Stimulated activated effector memory CD8-positive, alpha-beta T cell treated with anti-CD3 and anti-CD28 coated beads, Interleukin-12 subunit alpha, Interleukin-12 subunit beta, amount 100 ng/mL, for 72 hours (primary cell): ENCODE measurements at regions not wholly inside any gene's neighbourhood (a gene's known extent, or its start where the extent isn't known, plus 50 kb on each side); places are given as distances from the start of the nearest gene placed in this dataset.
"Not testable (repeated sequence)": the region's sequence is repeated elsewhere in the genome, so short reads cannot be mapped to it uniquely, and the experiment has no call there.

ENCODE experiments used
- ATAC-seq: fragments of 150-1000 bp; cut with Tn5 transposase; 2 replicates; pipeline ENCODE4 v1.10.0; 2021
- DNase-seq, 2 donors: peaks; one replicate each; pipeline ENCODE4 v3.0.0; 2021 to 2022; ENCODE audit warnings: low spot score in 2 of 2
- H3K27ac Mint-ChIP-seq: one replicate; pipeline ENCODE4 v1.8.0; 2022; ENCODE audit warnings: mild to moderate bottlenecking, mixed read lengths
- H3K36me3 Mint-ChIP-seq: one replicate; pipeline ENCODE4 v1.8.0; 2022; ENCODE audit warnings: mild to moderate bottlenecking, mixed read lengths
- H3K4me1 Mint-ChIP-seq: one replicate; pipeline ENCODE4 v1.8.0; 2022; ENCODE audit warnings: mixed read lengths
- H3K4me3 Mint-ChIP-seq: one replicate; pipeline ENCODE4 v1.8.0; 2022; ENCODE audit warnings: mild to moderate bottlenecking, mixed read lengths
- H3K9me3 Mint-ChIP-seq: one replicate; pipeline ENCODE4 v1.8.0; 2022; ENCODE audit warnings: mixed read lengths

- Mint-ChIP-seq H3K36me3 (no peaks in the 10 kb centered on the region), H3K27ac (no peak overlapping the region), H3K4me1 (no peaks in the 10 kb centered on the region), H3K9me3 (peaks cover 28% of the 10 kb centered on the region), H3K4me3 (no peak overlapping the region)
- no peak for ATAC-seq
- DNase-seq, result no peak
These were observed 52.5 kb upstream of the WDFY3 start for GRCh38 chr4:85018983-85019382.

- no peak for DNase-seq
- Mint-ChIP-seq H3K4me3 (no peak overlapping the region), H3K9me3 (peaks cover 28% of the 10 kb centered on the region), H3K36me3 (no peaks in the 10 kb centered on the region), H3K27ac (no peak overlapping the region), H3K4me1 (no peaks in the 10 kb centered on the region)
- ATAC-seq, result no peak
These were observed 52.9 kb upstream of the WDFY3 start for GRCh38 chr4:85019411-85019810.

DNA sequence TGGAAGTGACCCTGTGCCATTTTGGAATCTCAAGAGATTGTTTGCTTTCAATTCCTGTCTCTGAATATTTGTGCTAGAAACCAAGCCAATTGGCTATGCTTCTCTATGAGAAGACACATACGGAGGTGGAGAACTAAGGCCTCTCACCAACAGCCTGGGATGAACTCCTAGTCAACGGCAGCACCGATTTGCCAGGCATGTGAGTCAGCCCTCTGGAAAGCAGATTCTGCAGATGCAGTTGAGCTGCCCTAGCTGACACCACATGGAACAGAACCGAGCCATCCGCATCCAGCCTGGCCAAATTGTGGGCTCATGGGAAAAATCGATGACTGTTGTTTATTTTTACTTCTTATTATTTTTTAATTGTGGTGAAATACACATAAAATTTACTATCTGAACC lies 58.2 kb upstream of the WDFY3 start:
- DNase-seq (no peak), ATAC-seq (no peak)
- Mint-ChIP-seq H3K27ac (no peak overlapping the region), H3K9me3 (peaks cover 14% of the 10 kb centered on the region), H3K4me1 (no peaks in the 10 kb centered on the region), H3K36me3 (no peaks in the 10 kb centered on the region), H3K4me3 (no peak overlapping the region)

DNA sequence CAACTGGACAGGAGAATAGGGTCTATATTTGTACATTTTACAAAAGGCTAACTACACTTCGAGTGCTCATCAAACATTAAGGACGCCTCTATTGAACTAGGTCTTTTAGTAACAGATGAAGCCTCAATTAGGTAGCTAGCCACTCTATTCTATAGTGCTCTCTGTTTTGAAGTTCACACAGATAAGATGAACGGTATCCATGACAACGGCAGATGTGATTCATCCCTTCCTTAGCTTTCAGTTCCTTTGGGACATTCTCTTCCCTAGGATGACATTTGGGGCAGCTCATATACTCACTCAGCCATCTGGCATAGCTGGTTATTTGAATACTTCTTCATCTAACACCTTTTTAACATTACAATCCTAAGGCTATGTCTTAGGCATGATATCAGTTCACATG lies 62.4 kb upstream of the WDFY3 start:
- no peak overlapping the region for H3K27ac Mint-ChIP-seq
- H3K4me1 Mint-ChIP-seq, result no peaks in the 10 kb centered on the region
- H3K9me3 Mint-ChIP-seq, result peaks cover 8% of the 10 kb centered on the region
- no peak overlapping the region for H3K4me3 Mint-ChIP-seq
- H3K36me3 Mint-ChIP-seq, result no peaks in the 10 kb centered on the region
- no peak for ATAC-seq
- DNase-seq, result no peak

DNA sequence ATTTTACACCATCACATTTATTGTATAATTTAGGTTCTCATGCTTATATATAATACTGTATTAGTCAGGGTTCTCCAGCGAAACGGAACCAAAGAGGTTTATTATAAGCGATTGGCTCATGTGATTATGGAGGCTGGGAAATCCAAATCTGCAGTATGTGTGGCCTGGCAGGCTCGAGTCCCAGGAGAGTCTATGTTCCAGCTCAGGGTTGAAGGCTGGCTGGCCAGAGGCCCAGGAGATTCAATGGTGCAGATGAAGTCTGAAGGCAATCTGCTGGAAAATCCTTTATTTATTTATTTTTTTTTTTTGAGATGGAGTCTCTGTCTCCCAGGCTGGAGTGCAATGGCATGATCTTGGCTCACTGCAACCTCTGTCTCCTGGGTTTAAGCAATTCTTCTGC lies 63.0 kb upstream of the WDFY3 start:
- H3K4me3 Mint-ChIP-seq, result no peak overlapping the region
- no peaks in the 10 kb centered on the region for H3K4me1 Mint-ChIP-seq
- H3K36me3 Mint-ChIP-seq, result no peaks in the 10 kb centered on the region
- DNase-seq (no peak), ATAC-seq (no peak)
- peaks cover 12% of the 10 kb centered on the region for H3K9me3 Mint-ChIP-seq
- no peak overlapping the region for H3K27ac Mint-ChIP-seq

DNA sequence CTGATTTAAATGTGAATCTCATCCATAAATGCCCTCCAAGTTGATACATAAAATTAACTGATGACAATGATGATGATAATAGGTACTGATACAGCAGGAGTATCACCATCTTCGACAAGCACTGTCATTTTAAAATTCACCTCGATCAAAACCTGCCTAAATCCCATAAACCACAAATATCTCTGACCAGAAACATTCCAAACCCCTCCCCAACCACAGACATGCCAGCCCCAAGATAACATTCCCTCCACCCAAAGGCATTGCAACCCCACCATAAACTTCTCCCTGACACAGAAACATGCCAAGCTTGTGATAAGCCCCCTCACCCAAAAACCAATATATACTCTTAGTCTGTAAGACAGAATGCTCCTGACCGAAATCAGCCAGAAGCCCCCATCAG lies 63.7 kb upstream of the WDFY3 start:
- no peak overlapping the region for H3K27ac Mint-ChIP-seq
- no peaks in the 10 kb centered on the region for H3K36me3 Mint-ChIP-seq
- no peak for DNase-seq
- no peak overlapping the region for H3K4me3 Mint-ChIP-seq
- H3K9me3 Mint-ChIP-seq, result peaks cover 12% of the 10 kb centered on the region
- ATAC-seq, result no peak
- no peaks in the 10 kb centered on the region for H3K4me1 Mint-ChIP-seq

DNA sequence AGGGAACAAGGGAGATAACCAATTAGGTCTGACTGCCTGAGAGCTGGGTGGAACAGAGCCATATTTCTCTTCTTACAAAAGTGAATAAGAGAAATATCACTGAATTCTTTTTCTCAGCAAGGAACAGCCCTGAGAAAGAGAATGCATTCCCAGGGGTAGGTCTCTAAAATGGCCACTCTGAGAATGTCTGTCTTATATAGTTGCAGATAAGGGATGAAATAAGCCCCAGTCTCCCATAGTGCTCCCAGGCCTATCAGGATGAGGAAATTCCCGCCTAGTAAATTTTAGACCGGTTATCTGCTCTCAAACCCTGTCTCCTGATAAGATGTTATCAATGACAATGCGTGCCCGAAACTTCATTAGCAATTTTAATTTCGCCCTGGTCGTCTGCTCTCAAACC lies 67.3 kb upstream of the WDFY3 start:
- H3K9me3 Mint-ChIP-seq, H3K4me1 Mint-ChIP-seq, DNase-seq, ATAC-seq, H3K4me3 Mint-ChIP-seq, H3K36me3 Mint-ChIP-seq, H3K27ac Mint-ChIP-seq: not testable (repeated sequence)

DNA sequence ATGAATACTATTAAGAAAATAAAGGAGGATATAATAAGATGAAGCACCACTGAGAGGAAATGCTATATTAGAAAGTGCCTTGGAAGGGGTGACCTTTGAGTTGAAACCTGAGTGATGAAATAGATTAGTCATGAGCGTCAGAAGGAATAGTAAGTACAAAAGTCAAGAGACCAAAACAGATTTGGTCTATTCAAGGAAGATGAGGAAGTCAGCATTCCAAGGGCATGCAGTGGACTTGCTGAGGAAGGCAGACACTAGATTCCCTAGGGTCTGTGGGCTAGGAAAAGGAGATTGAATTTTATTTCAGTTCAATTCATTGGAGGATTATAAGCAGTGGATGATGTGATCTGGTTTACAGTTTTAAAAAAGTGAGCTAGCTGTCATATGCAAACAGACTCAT lies 73.0 kb upstream of the WDFY3 start:
- Mint-ChIP-seq H3K27ac (no peak overlapping the region), H3K4me1 (no peaks in the 10 kb centered on the region), H3K36me3 (no peaks in the 10 kb centered on the region), H3K4me3 (no peak overlapping the region), H3K9me3 (peaks cover 7% of the 10 kb centered on the region)
- DNase-seq (no peak), ATAC-seq (no peak)

- not testable (repeated sequence) for H3K4me1 Mint-ChIP-seq, H3K27ac Mint-ChIP-seq, H3K36me3 Mint-ChIP-seq, H3K4me3 Mint-ChIP-seq, H3K9me3 Mint-ChIP-seq, ATAC-seq, DNase-seq
These were observed 77.5 kb upstream of the WDFY3 start for GRCh38 chr4:85043812-85044496.

DNA sequence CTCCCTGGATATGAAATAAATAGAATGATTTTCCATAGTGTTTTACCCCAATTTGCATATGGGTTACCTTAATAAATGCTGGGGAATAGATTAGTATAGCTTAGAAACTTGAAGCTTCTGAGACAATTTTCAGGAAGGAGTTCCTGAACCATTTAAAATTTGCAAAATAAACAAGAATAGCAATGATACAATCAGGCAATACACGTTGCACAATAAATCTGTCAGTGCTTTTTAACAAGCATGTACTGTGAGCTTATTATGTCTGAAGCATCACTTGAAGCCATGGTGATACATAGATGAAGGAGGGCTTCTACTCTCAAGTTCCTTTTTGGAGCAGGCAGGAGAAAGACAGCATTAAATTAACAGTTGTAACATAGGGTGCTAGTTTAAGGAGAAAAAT lies 84.2 kb upstream of the WDFY3 start:
- DNase-seq, result no peak
- H3K4me1 Mint-ChIP-seq, result no peaks in the 10 kb centered on the region
- H3K36me3 Mint-ChIP-seq, result no peaks in the 10 kb centered on the region
- peaks cover 13% of the 10 kb centered on the region for H3K9me3 Mint-ChIP-seq
- no peak for ATAC-seq
- H3K4me3 Mint-ChIP-seq, result no peak overlapping the region
- H3K27ac Mint-ChIP-seq, result no peak overlapping the region

GRCh38 chr4:85051526-85051925 lies 85.0 kb upstream of the WDFY3 start:
- H3K4me3 Mint-ChIP-seq, result no peak overlapping the region
- peaks cover 13% of the 10 kb centered on the region for H3K9me3 Mint-ChIP-seq
- no peak overlapping the region for H3K27ac Mint-ChIP-seq
- H3K4me1 Mint-ChIP-seq, result no peaks in the 10 kb centered on the region
- ATAC-seq (no peak), DNase-seq (no peak)
- H3K36me3 Mint-ChIP-seq, result no peaks in the 10 kb centered on the region

DNA sequence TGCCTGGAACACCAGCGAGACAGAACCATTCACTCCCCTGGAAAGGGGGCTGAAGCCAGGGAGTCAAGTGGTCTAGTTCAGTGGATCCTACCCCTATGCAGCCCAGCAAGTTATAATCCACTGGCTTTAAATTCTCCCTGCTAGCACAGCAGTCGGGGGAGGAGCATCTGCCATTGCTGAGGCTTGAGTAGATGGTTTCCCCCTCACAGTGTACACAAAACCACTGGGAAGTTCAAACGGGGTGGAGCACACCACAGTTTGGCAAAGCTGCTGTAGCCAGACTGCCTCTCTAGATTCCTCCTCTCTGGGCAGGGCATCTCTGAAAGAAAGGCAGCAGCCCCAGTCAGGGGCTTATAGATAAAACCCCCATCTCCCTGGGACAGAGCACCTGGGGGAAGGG lies 88.4 kb upstream of the WDFY3 start:
- not testable (repeated sequence) for ATAC-seq, H3K27ac Mint-ChIP-seq, H3K36me3 Mint-ChIP-seq, DNase-seq, H3K4me1 Mint-ChIP-seq, H3K4me3 Mint-ChIP-seq
- peaks cover 13% of the 10 kb centered on the region for H3K9me3 Mint-ChIP-seq

DNA sequence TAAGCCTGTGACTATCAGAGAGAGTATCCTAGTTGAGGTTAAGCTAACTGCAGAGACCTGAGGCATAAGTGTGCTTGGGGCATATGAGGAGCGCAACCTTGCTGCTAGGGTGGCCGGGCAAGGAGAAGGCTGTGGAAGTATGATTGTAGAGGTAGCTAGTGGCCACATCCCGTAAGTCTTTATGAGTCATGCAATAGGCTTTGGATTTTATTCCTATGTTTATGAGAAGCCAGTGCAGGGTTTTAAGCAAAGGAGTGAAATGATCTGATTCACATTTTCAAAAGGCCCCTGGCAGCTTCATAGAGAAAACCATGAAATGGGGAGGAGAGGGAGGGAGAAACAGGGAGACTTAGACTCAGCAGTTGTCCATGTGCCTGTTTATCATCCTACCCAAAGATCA lies 92.1 kb upstream of the WDFY3 start:
- H3K4me1 Mint-ChIP-seq, result no peaks in the 10 kb centered on the region
- peaks cover 12% of the 10 kb centered on the region for H3K9me3 Mint-ChIP-seq
- no peaks in the 10 kb centered on the region for H3K36me3 Mint-ChIP-seq
- no peak overlapping the region for H3K27ac Mint-ChIP-seq
- H3K4me3 Mint-ChIP-seq, result no peak overlapping the region
- no peak for DNase-seq
- no peak for ATAC-seq

DNA sequence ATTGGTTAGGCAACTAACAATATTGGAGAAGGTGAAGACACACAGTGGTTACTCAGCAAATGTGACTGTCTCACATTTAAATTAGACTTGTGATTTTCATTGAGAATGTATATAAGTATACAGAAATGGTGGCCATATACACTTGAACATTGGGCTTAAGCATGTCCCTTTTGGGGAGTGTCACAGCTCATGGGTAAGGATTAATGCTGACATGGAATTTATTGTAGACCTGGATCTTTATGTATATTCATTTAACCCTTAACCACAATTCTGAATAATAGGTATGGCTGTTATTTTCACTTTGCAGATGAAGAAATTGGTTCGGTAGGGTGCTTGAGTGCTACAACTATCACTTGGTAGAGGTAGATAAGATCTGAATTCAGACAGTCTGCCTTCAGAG lies 95.5 kb upstream of the WDFY3 start:
- Mint-ChIP-seq H3K9me3 (peaks cover 11% of the 10 kb centered on the region), H3K27ac (no peak overlapping the region), H3K4me1 (no peaks in the 10 kb centered on the region), H3K36me3 (no peaks in the 10 kb centered on the region), H3K4me3 (no peak overlapping the region)
- DNase-seq, result no peak
- no peak for ATAC-seq

DNA sequence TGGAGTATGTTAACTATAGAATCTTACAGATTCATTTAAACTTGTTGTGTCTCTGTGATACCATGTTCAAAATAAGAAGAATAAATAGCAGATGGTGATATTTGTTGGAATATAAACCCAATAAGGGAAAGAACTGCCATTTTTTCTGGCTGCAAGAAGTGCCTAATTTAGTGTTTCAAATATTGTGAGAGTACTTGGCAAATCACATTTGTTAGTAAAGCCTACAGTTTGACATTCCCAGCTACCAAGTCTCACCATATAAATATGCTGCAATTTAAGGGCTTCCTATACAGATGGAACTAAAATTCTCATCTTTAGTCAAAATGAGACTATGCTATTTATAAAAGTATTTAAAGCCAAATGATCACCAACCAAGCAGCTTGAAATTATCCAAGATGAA lies 96.0 kb upstream of the WDFY3 start:
- Mint-ChIP-seq H3K36me3 (no peaks in the 10 kb centered on the region), H3K4me1 (no peaks in the 10 kb centered on the region), H3K27ac (no peak overlapping the region), H3K9me3 (peaks cover 11% of the 10 kb centered on the region), H3K4me3 (no peak overlapping the region)
- ATAC-seq (no peak), DNase-seq (no peak)

GRCh38 chr4:85067342-85067741 lies 100.9 kb upstream of the WDFY3 start:
- Mint-ChIP-seq H3K9me3 (peaks cover 6% of the 10 kb centered on the region), H3K4me3 (no peak overlapping the region), H3K27ac (no peak overlapping the region), H3K36me3 (no peaks in the 10 kb centered on the region), H3K4me1 (no peaks in the 10 kb centered on the region)
- ATAC-seq (no peak), DNase-seq (no peak)

GRCh38 chr4:85078016-85078415 lies 111.5 kb upstream of the WDFY3 start:
- ATAC-seq, result no peak
- no peak for DNase-seq
- Mint-ChIP-seq H3K27ac (no peak overlapping the region), H3K9me3 (peaks cover 2% of the 10 kb centered on the region), H3K4me3 (no peak overlapping the region), H3K36me3 (no peaks in the 10 kb centered on the region), H3K4me1 (no peaks in the 10 kb centered on the region)
